HUES6 (cell line): ENCODE measurements at regions not wholly inside any gene's neighbourhood (a gene's known extent, or its start where the extent isn't known, plus 50 kb on each side); places are given as distances from the start of the nearest gene placed in this dataset.
"Not testable (repeated sequence)": the region's sequence is repeated elsewhere in the genome, so short reads cannot be mapped to it uniquely, and the experiment has no call there.

ENCODE experiments used
- H3K27ac ChIP-seq: 2 replicates; pipeline ENCODE4 v1.7.0; 2013; ENCODE audit warnings: low read depth, mild to moderate bottlenecking, low read length, inconsistent platforms
- H3K27me3 ChIP-seq: 2 replicates; pipeline ENCODE4 v1.6.1; 2013; ENCODE audit warnings: low read length; ENCODE audit not compliant: control insufficient read depth, insufficient read depth
- H3K36me3 ChIP-seq: 2 replicates; pipeline ENCODE4 v1.6.1; 2013; ENCODE audit warnings: low read length; ENCODE audit not compliant: control insufficient read depth, insufficient read depth
- H3K4me1 ChIP-seq: 2 replicates; pipeline ENCODE4 v1.6.1; 2013; ENCODE audit warnings: low read length; ENCODE audit not compliant: control insufficient read depth, insufficient read depth
- H3K4me3 ChIP-seq: 2 replicates; pipeline ENCODE4 v1.5.1; 2013; ENCODE audit warnings: low read depth, low read length
- H3K9ac ChIP-seq: one replicate; pipeline ENCODE4 v1.6.1; 2013; ENCODE audit warnings: mild to moderate bottlenecking, low read length
- H3K9me3 ChIP-seq: 2 replicates; pipeline ENCODE4 v1.6.1; 2013; ENCODE audit warnings: low read depth, low read length; ENCODE audit not compliant: control insufficient read depth, insufficient read depth

GRCh38 chr5:110812639-110813038 is 73.8 kb downstream of the SLC25A46 start:
- Histone ChIP-seq H3K27ac (no peak overlapping the region), H3K4me3 (no peak overlapping the region), H3K27me3 (no peaks in the 10 kb centered on the region), H3K36me3 (no peaks in the 10 kb centered on the region), H3K4me1 (no peaks in the 10 kb centered on the region), H3K9ac (no peak overlapping the region), H3K9me3 (no peaks in the 10 kb centered on the region)

DNA sequence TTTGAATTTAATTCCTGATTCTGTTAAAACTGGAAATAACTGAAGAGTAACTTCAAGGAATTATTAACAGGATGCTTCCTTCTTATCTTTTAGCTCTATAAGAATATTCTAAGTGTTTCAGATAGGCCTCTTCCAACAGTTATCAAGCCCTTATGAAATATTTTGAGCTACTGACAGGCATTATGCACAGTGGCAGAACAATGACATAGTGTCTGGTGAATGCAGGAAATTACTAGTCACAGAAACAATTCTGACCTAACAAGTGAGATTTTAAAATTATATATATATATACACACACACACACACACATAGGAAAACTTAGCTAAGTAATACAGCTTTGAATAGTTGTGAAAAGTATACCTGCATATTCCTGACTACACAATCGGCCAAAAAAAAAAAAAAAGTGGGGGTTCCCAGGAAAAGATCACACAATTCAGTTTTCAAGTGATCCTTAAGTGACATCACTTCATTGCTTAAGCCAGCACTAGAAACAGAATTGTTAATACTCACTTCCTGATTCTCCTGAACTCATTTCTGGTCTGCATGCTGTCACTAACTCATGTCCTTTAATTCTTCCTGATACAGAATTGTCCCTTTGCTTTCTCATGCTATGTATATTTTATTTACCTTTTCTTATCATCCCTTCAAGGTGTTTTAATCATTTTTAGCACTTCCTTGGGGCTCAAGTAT is 77.3 kb downstream of the SLC25A46 start:
- Histone ChIP-seq H3K9ac (no peak overlapping the region), H3K4me3 (no peak overlapping the region), H3K27me3 (no peaks in the 10 kb centered on the region), H3K36me3 (no peaks in the 10 kb centered on the region), H3K27ac (no peak overlapping the region), H3K9me3 (no peaks in the 10 kb centered on the region), H3K4me1 (no peaks in the 10 kb centered on the region)

- Histone ChIP-seq H3K9me3 (no peaks in the 10 kb centered on the region), H3K4me3 (no peak overlapping the region), H3K27ac (no peak overlapping the region), H3K36me3 (no peaks in the 10 kb centered on the region), H3K4me1 (no peaks in the 10 kb centered on the region), H3K9ac (no peak overlapping the region), H3K27me3 (no peaks in the 10 kb centered on the region)
Measured at GRCh38 chr5:110817459-110817858, 78.7 kb downstream of the SLC25A46 start.

GRCh38 chr5:110823571-110823970 is 84.8 kb downstream of the SLC25A46 start:
- peaks cover 37% of the 10 kb centered on the region for H3K9me3 ChIP-seq
- no peak overlapping the region for H3K27ac ChIP-seq
- H3K27me3 ChIP-seq: no peaks in the 10 kb centered on the region
- no peak overlapping the region for H3K4me3 ChIP-seq
- no peaks in the 10 kb centered on the region for H3K36me3 ChIP-seq
- H3K9ac ChIP-seq: no peak overlapping the region
- H3K4me1 ChIP-seq: no peaks in the 10 kb centered on the region

GRCh38 chr5:110824936-110825441 is 86.2 kb downstream of the SLC25A46 start:
- Histone ChIP-seq H3K27ac (no peak overlapping the region), H3K9me3 (peaks cover 46% of the 10 kb centered on the region), H3K36me3 (no peaks in the 10 kb centered on the region), H3K27me3 (no peaks in the 10 kb centered on the region), H3K4me3 (no peak overlapping the region), H3K9ac (no peak overlapping the region), H3K4me1 (no peaks in the 10 kb centered on the region)

GRCh38 chr5:110832683-110833082 is 93.9 kb downstream of the SLC25A46 start:
- H3K9me3 ChIP-seq: peaks cover 23% of the 10 kb centered on the region
- no peak overlapping the region for H3K9ac ChIP-seq
- H3K27ac ChIP-seq: no peak overlapping the region
- no peak overlapping the region for H3K4me3 ChIP-seq
- peaks cover 7% of the 10 kb centered on the region; the same call in 1 of the 2 replicates for H3K4me1 ChIP-seq
- H3K27me3 ChIP-seq: no peaks in the 10 kb centered on the region
- H3K36me3 ChIP-seq: no peaks in the 10 kb centered on the region

- H3K9ac ChIP-seq, H3K27ac ChIP-seq, H3K9me3 ChIP-seq, H3K36me3 ChIP-seq, H3K27me3 ChIP-seq, H3K4me1 ChIP-seq, H3K4me3 ChIP-seq: not testable (repeated sequence)
Measured at GRCh38 chr5:110834933-110835332, 96.1 kb downstream of the SLC25A46 start.

- no peak overlapping the region for H3K4me3 ChIP-seq
- H3K9me3 ChIP-seq: no peaks in the 10 kb centered on the region
- peaks cover 4% of the 10 kb centered on the region; the same call in 1 of the 2 replicates for H3K4me1 ChIP-seq
- no peaks in the 10 kb centered on the region for H3K36me3 ChIP-seq
- no peak overlapping the region for H3K27ac ChIP-seq
- H3K9ac ChIP-seq: no peak overlapping the region
- no peaks in the 10 kb centered on the region for H3K27me3 ChIP-seq
Measured at GRCh38 chr5:110836851-110837250, 98.0 kb downstream of the SLC25A46 start.

- H3K9me3 ChIP-seq, H3K27ac ChIP-seq, H3K4me1 ChIP-seq, H3K4me3 ChIP-seq, H3K36me3 ChIP-seq, H3K27me3 ChIP-seq, H3K9ac ChIP-seq: not testable (repeated sequence)
Measured at GRCh38 chr5:110838357-110838756, 99.5 kb downstream of the SLC25A46 start.

- Histone ChIP-seq H3K36me3 (no peaks in the 10 kb centered on the region), H3K4me1 (no peaks in the 10 kb centered on the region), H3K9me3 (no peaks in the 10 kb centered on the region), H3K27me3 (no peaks in the 10 kb centered on the region), H3K27ac (no peak overlapping the region), H3K4me3 (no peak overlapping the region), H3K9ac (no peak overlapping the region)
Measured at GRCh38 chr5:110838961-110839360, 100.2 kb downstream of the SLC25A46 start.

DNA sequence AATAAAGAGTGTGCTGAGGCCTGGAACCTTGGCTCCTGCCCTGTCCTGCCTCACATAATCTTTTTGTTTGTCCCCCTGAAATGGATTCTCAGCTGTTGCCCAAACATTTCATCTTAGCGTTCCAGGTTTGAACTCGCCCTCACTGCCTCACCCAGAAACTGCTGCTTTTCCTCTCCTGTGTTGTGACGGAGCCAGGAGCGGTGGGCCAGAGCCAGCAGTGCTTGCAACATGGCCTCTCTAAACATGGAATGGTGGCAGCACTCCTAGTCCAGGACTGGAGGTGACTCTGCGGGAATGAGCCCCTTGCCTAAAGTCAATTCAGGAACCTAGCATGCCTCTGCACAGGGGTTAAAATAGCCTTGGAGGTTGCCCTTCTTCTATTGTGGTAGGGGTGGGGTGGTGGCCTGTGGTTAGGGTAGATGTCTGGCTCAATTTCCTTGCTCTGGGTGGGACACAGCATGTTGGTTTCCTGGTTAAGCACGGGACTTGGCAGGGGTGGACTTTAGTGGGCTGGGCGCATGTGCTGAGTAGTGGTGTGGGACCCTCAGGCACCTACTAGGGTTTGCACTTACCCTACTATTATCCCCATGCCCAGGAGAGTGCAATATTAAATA is 101.6 kb downstream of the SLC25A46 start:
- no peaks in the 10 kb centered on the region for H3K27me3 ChIP-seq
- no peaks in the 10 kb centered on the region for H3K9me3 ChIP-seq
- H3K9ac ChIP-seq: no peak overlapping the region
- H3K27ac ChIP-seq: no peak overlapping the region
- H3K4me3 ChIP-seq: no peak overlapping the region
- H3K4me1 ChIP-seq: no peaks in the 10 kb centered on the region
- H3K36me3 ChIP-seq: no peaks in the 10 kb centered on the region
